Glutamatergic neuron (in vitro differentiated cells): ENCODE measurements at regions not wholly inside any gene's neighbourhood (a gene's known extent, or its start where the extent isn't known, plus 50 kb on each side); places are given as distances from the start of the nearest gene placed in this dataset.

Source experiments
- DNase-seq: peaks from one replicate; pipeline ENCODE4 v3.0.0; 2022
- H3K27ac Mint-ChIP-seq: one replicate; pipeline ENCODE4 v1.8.0; 2020; ENCODE audit warnings: mild to moderate bottlenecking, mixed read lengths, inconsistent platforms; ENCODE audit not compliant: unreplicated experiment
- H3K27me3 Mint-ChIP-seq: one replicate; pipeline ENCODE4 v1.8.0; 2020; ENCODE audit warnings: mild to moderate bottlenecking, moderate library complexity, mixed read lengths, inconsistent platforms; ENCODE audit not compliant: unreplicated experiment
- H3K36me3 Mint-ChIP-seq: one replicate; pipeline ENCODE4 v1.8.0; 2020; ENCODE audit warnings: mild to moderate bottlenecking, mixed read lengths, inconsistent platforms; ENCODE audit not compliant: unreplicated experiment
- H3K4me1 Mint-ChIP-seq: one replicate; pipeline ENCODE4 v1.8.0; 2020; ENCODE audit warnings: mild to moderate bottlenecking, low read depth, mixed read lengths, inconsistent platforms; ENCODE audit not compliant: unreplicated experiment
- H3K4me3 Mint-ChIP-seq: one replicate; pipeline ENCODE4 v1.8.0; 2020; ENCODE audit warnings: mild to moderate bottlenecking, mixed read lengths, inconsistent platforms; ENCODE audit not compliant: unreplicated experiment
- H3K9me3 Mint-ChIP-seq: one replicate; pipeline ENCODE4 v1.8.0; 2020; ENCODE audit warnings: mild to moderate bottlenecking, moderate library complexity, mixed read lengths, inconsistent platforms; ENCODE audit not compliant: unreplicated experiment
- CTCF ChIP-seq: fragments of 200-600 bp; sonication (generic); IDR thresholded peaks from one replicate; pipeline ENCODE4 v1.5.0; 2021; ENCODE audit not compliant: partially characterized antibody, unreplicated experiment

GRCh38 chr21:22871692-22872091 is 1873.5 kb downstream of the NCAM2 start:
- Mint-ChIP-seq H3K9me3 (no peaks in the 10 kb centered on the region), H3K4me3 (no peak overlapping the region), H3K27ac (no peak overlapping the region), H3K27me3 (no peaks in the 10 kb centered on the region), H3K4me1 (no peaks in the 10 kb centered on the region), H3K36me3 (no peaks in the 10 kb centered on the region)
- no peak for TF ChIP-seq CTCF
- DNase-seq, result no peak

DNA sequence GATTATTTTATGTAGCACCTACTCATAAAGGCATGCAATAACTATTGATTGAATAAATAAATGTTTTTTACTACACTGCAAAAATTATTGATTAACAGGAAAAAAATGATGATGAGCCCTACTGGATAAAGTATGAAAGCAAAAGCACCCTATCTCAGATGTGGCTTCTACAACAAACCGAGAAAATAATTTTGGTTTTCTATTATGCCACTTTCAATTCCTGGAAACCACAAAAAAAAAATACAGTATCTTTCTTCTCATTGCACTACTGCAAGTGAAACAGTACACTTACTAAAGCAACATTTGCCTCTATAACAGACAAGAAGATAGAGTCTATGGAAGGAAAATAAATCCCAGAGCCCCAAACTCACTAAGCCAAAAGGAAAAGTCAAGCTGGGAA is 1882.4 kb downstream of the NCAM2 start:
- Mint-ChIP-seq H3K4me3 (no peak overlapping the region), H3K36me3 (no peaks in the 10 kb centered on the region), H3K9me3 (no peaks in the 10 kb centered on the region), H3K27ac (no peak overlapping the region), H3K4me1 (no peaks in the 10 kb centered on the region), H3K27me3 (peaks cover 2% of the 10 kb centered on the region)
- no peak for DNase-seq
- TF ChIP-seq CTCF, result no peak

DNA sequence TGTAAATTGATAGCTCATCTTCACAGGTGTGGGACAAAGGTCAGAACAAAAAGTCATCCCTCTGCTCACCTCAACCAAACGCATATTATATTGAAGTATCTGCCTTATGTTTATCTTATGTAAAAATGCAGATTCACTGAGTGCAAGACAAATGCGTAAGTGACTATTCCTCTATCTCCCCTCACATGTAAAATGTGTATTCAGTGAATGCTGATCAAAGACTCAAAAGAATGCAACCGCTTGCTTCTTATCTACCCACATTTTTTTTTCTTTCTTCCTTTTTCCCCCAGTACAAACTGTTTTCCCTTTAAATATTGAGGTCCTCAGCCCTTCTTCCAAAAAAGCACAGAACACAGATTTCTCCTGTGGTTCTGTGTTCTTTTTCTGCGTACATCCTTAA is 1882.9 kb downstream of the NCAM2 start:
- Mint-ChIP-seq H3K4me3 (no peak overlapping the region), H3K27ac (no peak overlapping the region), H3K27me3 (peaks cover 2% of the 10 kb centered on the region), H3K36me3 (no peaks in the 10 kb centered on the region), H3K9me3 (no peaks in the 10 kb centered on the region), H3K4me1 (no peaks in the 10 kb centered on the region)
- no peak for DNase-seq
- TF ChIP-seq CTCF, result no peak

DNA sequence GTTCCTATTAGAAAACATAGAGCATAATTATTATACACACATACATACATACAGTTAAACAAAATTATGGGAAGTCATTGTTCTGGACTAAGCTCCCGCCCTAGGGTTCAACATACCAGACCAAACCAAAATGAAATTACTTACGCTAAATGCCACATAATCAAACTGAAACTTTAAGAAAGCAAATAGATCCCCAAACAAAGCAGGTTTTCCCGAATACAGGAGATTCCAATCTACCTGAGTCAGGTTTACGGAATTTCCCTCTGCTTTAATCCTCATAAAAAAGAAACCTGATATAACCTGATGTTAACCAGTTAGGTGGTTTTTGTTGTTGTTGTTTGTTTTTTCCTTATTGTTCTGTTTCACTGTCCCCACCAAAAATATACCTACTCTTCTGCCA is 1886.9 kb downstream of the NCAM2 start:
- TF ChIP-seq CTCF, result no peak
- H3K36me3 Mint-ChIP-seq, result no peaks in the 10 kb centered on the region
- H3K4me1 Mint-ChIP-seq, result no peaks in the 10 kb centered on the region
- no peak for DNase-seq
- no peak overlapping the region for H3K4me3 Mint-ChIP-seq
- no peaks in the 10 kb centered on the region for H3K9me3 Mint-ChIP-seq
- no peaks in the 10 kb centered on the region for H3K27me3 Mint-ChIP-seq
- no peak overlapping the region for H3K27ac Mint-ChIP-seq

- DNase-seq, result no peak
- no peaks in the 10 kb centered on the region for H3K9me3 Mint-ChIP-seq
- no peaks in the 10 kb centered on the region for H3K36me3 Mint-ChIP-seq
- no peaks in the 10 kb centered on the region for H3K4me1 Mint-ChIP-seq
- no peak for TF ChIP-seq CTCF
- H3K27ac Mint-ChIP-seq, result no peak overlapping the region
- no peak overlapping the region for H3K4me3 Mint-ChIP-seq
- H3K27me3 Mint-ChIP-seq, result no peaks in the 10 kb centered on the region
These were observed 1887.4 kb downstream of the NCAM2 start for GRCh38 chr21:22885614-22886013.
